Prostate gland (tissue), 2 donors: ENCODE measurements at regions not wholly inside any gene's neighbourhood (a gene's known extent, or its start where the extent isn't known, plus 50 kb on each side); places are given as distances from the start of the nearest gene placed in this dataset.
"Not testable (repeated sequence)": the region's sequence is repeated elsewhere in the genome, so short reads cannot be mapped to it uniquely, and the experiment has no call there.

Source experiments
- DNase-seq: peaks from one replicate; pipeline ENCODE4 v3.0.0-alpha.2; 2019; ENCODE audit warnings: low spot score
- H3K27ac ChIP-seq, 2 donors: fragments of 200-600 bp; sonication (generic); 2 replicates each; pipeline ENCODE4 v1.5.1; 2017 to 2019
- H3K27me3 ChIP-seq: fragments of 200-600 bp; sonication (generic); replicated peaks from 2 replicates; pipeline ENCODE4 v1.5.1; 2019; ENCODE audit not compliant: insufficient read depth
- H3K36me3 ChIP-seq, 2 donors: fragments of 200-600 bp; sonication (generic); 1 replicate in 1 of 2; 2 replicates in 1 of 2; pipeline versions ENCODE4 v1.5.1 to v1.8.1; 2017 to 2019
- H3K4me1 ChIP-seq: fragments of 200-600 bp; sonication (generic); replicated peaks from 2 replicates; pipeline ENCODE4 v1.5.1; 2019
- H3K4me3 ChIP-seq, 2 donors: fragments of 200-600 bp; sonication (generic); 2 replicates each; pipeline ENCODE4 v1.5.1; 2017 to 2019
- H3K9me3 ChIP-seq: fragments of 200-600 bp; sonication (generic); 2 replicates; pipeline ENCODE4 v1.5.1; 2017
- POLR2A ChIP-seq: fragments of 450-650 bp; IDR thresholded peaks from one replicate; pipeline ENCODE4 v1.6.1; 2016; ENCODE audit warnings: antibody characterized with exemption, mild to moderate bottlenecking
- POLR2AphosphoS5 ChIP-seq: sonication (generic); formaldehyde crosslinking; IDR thresholded peaks from one replicate; pipeline ENCODE4 v1.6.1; 2017; ENCODE audit warnings: antibody characterized with exemption
- WGBS: methylation state at CpG from one replicate; pipeline ENCODE4 v1.1.5; 2018; 5-methylcytosine and 5-hydroxymethylcytosine counted together
- intact Hi-C: fragments of 100-400 bp; cut with DNase I; formaldehyde crosslinking; loops from one replicate; pipeline ENCODE4 v1.14.2; 2022
- TF ChIP-seq, protein P1 (sequence below), 4 experiments: fragments of 200-600 bp in 2 of 4; fragments of 450-650 bp in 2 of 4; sonication (generic) in 2 of 4; IDR thresholded peaks; 1 replicate in 3 of 4; 2 replicates in 1 of 4; pipeline ENCODE4 v1.5.1; 2016 to 2019; ENCODE audit warnings: antibody characterized with exemption in 4 of 4, mild to moderate bottlenecking in 2 of 4, moderate library complexity in 2 of 4

GRCh38 chr12:25884024-25884919 lies 74.2 kb upstream of the RASSF8 start:
- H3K27ac ChIP-seq: no peak overlapping the region
- intact Hi-C loops: no loop called here
- WGBS: 96% methylated on average over 27 of the region's 36 CpGs
- H3K4me3 ChIP-seq: no peak overlapping the region
- TF ChIP-seq POLR2AphosphoS5 (no peak), POLR2A (no peak)
- TF ChIP-seq, protein P1, sequence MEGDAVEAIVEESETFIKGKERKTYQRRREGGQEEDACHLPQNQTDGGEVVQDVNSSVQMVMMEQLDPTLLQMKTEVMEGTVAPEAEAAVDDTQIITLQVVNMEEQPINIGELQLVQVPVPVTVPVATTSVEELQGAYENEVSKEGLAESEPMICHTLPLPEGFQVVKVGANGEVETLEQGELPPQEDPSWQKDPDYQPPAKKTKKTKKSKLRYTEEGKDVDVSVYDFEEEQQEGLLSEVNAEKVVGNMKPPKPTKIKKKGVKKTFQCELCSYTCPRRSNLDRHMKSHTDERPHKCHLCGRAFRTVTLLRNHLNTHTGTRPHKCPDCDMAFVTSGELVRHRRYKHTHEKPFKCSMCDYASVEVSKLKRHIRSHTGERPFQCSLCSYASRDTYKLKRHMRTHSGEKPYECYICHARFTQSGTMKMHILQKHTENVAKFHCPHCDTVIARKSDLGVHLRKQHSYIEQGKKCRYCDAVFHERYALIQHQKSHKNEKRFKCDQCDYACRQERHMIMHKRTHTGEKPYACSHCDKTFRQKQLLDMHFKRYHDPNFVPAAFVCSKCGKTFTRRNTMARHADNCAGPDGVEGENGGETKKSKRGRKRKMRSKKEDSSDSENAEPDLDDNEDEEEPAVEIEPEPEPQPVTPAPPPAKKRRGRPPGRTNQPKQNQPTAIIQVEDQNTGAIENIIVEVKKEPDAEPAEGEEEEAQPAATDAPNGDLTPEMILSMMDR (IDR thresholded peaks at IDR 0.05): no peak
- no peaks in the 10 kb centered on the region for H3K4me1 ChIP-seq
- H3K27me3 ChIP-seq: no peaks in the 10 kb centered on the region
- H3K9me3 ChIP-seq: no peaks in the 10 kb centered on the region
- no peak for DNase-seq
- H3K36me3 ChIP-seq: no peaks in the 10 kb centered on the region

DNA sequence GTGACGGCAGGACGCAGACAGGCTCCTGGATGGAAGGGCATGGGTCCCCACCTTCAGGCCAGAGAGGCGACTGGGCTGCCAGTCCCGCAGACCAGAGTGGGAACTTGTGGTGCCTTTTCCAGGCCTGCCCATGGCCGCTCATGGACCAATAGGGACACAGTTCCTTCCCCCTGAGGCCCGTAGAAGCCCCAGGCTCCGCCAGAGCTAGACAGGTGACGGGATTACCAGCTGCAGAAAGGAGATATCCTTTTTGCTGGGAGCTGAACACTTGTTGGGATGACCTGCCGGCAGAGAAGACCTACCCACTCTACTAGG lies 73.6 kb upstream of the RASSF8 start:
- Histone ChIP-seq H3K9me3 (no peaks in the 10 kb centered on the region), H3K27me3 (no peaks in the 10 kb centered on the region), H3K4me1 (no peaks in the 10 kb centered on the region), H3K4me3 (no peak overlapping the region), H3K36me3 (no peaks in the 10 kb centered on the region), H3K27ac (no peak overlapping the region)
- 97% methylated on average over 9 of the region's 9 CpGs for WGBS
- intact Hi-C loops: no loop called here
- TF ChIP-seq POLR2AphosphoS5: no peak
- TF ChIP-seq POLR2A: no peak
- TF ChIP-seq, protein P1 (IDR thresholded peaks at IDR 0.05): no peak
- DNase-seq: no peak

GRCh38 chr12:25886396-25886795 lies 72.1 kb upstream of the RASSF8 start:
- Histone ChIP-seq H3K36me3 (no peaks in the 10 kb centered on the region), H3K27me3 (no peaks in the 10 kb centered on the region), H3K4me3 (no peak overlapping the region), H3K27ac (no peak overlapping the region), H3K4me1 (no peaks in the 10 kb centered on the region), H3K9me3 (no peaks in the 10 kb centered on the region)
- TF ChIP-seq POLR2AphosphoS5: no peak
- TF ChIP-seq, protein P1 (IDR thresholded peaks at IDR 0.05): no peak
- intact Hi-C loops: no loop called here
- no peak for DNase-seq

DNA sequence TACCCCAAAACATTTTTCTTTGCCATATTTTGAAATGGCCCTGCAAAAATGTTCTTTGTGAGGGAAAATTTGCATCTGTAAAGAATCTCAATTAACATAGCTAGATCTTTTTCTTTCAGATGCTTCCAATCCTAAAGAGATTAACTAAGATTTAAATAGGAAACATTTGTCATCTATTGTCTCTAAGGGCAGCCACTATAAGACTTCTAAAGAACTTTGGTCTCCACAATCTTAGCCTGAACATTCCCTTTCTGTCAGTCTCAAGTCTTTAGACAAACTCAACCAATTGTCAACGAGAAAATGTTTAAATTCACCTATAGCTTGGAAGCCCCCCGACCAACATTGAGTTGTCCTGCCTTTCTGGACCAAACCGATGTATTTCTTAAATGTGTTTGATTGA lies 71.1 kb upstream of the RASSF8 start:
- Histone ChIP-seq H3K4me1 (no peaks in the 10 kb centered on the region), H3K36me3 (no peaks in the 10 kb centered on the region), H3K4me3 (no peak overlapping the region), H3K27me3 (no peaks in the 10 kb centered on the region), H3K27ac (no peak overlapping the region), H3K9me3 (no peaks in the 10 kb centered on the region)
- intact Hi-C loops: no loop called here
- 89% methylated on average over 3 of the region's 3 CpGs for WGBS
- TF ChIP-seq, protein P1 (IDR thresholded peaks at IDR 0.05): no peak
- no peak for TF ChIP-seq POLR2A
- no peak for TF ChIP-seq POLR2AphosphoS5
- no peak for DNase-seq

DNA sequence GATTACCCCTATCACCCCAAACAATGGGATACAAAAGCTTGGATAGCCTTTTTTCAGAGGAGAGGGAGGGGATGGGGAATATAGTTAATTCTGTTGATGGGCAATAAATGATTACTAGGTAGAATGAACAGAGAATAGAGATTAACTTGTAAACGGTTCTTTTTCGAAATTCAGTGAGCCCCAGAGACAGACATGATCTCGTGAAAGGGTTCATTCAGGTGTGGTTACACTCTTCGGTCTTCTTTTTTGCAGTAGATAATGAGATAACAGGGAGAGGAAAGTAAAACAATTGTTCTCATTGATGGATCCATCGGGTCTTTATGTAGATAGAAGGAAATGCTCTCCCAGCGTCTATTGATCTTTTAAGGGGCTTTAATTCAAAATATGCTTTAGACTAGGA lies 69.3 kb upstream of the RASSF8 start:
- DNase-seq: no peak
- no peak overlapping the region for H3K4me3 ChIP-seq
- H3K27me3 ChIP-seq: no peaks in the 10 kb centered on the region
- no peaks in the 10 kb centered on the region for H3K4me1 ChIP-seq
- H3K36me3 ChIP-seq: no peaks in the 10 kb centered on the region
- H3K27ac ChIP-seq: no peak overlapping the region
- intact Hi-C loops: no loop called here
- H3K9me3 ChIP-seq: no peaks in the 10 kb centered on the region
- TF ChIP-seq, protein P1 (IDR thresholded peaks at IDR 0.05): no peak
- TF ChIP-seq POLR2A (no peak), POLR2AphosphoS5 (no peak)
- WGBS: 51% methylated on average over 6 of the region's 6 CpGs

GRCh38 chr12:25891095-25891494 lies 67.4 kb upstream of the RASSF8 start:
- H3K36me3 ChIP-seq, H3K27me3 ChIP-seq, H3K27ac ChIP-seq, intact Hi-C loops, H3K9me3 ChIP-seq, H3K4me3 ChIP-seq, H3K4me1 ChIP-seq, DNase-seq: not testable (repeated sequence)
- WGBS: 87% methylated on average over 6 of the region's 6 CpGs
